ENCODE measurements at regions not wholly inside any gene's neighbourhood (a gene's known extent, or its start where the extent isn't known, plus 50 kb on each side); places are given as distances from the start of the nearest gene placed in this dataset.

- ChIA-PET CTCF (no interaction called here), POLR2A (no interaction called here)
These were observed 55.5 kb upstream of the PCDH9 start for GRCh38 chr13:67285611-67286010.

DNA sequence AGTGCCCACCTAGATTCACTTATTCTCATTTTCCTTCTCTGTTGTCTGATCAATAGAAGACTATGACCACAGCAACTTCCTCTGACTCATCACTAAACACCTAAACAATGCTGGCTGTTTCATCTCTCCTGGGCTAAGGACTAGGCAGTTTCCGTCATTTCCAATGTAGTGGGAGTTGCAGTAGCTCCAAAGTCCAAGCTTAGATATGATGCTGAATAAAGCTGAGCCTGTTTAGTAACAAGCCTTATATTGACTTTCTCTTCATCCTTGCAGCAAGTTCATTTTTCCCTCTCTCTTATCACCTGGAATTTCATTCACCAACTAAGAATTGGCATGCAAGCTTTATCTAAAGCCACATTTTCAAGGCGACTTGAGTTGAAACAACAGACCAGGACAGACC, 53.5 kb upstream of the PCDH9 start:
- POLR2A ChIA-PET, result no interaction called here
- CTCF ChIA-PET, result no interaction called here

DNA sequence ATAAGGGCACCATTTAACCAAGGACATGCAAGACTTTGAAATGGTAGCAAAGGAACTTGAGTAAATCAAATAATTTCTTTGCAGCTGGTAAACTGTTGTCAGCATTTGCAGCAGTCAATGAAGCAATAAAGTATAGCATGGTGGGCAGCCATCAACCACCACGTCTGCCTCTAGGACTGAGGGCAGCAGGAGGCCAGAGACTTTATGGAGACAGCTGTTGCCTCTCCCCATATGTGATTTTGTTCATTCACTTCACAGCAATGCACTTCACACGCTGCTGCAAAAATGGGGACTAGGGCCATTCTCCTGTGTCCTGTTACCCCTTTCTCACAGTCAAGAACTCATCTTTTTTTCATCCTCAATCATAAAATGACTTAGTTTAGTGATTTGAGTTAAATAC, 51.3 kb upstream of the PCDH9 start:
- ChIA-PET POLR2A (no interaction called here), CTCF (no interaction called here)
